ENCODE measurements at regions not wholly inside any gene's neighbourhood (a gene's known extent, or its start where the extent isn't known, plus 50 kb on each side); places are given as distances from the start of the nearest gene placed in this dataset.

DNA sequence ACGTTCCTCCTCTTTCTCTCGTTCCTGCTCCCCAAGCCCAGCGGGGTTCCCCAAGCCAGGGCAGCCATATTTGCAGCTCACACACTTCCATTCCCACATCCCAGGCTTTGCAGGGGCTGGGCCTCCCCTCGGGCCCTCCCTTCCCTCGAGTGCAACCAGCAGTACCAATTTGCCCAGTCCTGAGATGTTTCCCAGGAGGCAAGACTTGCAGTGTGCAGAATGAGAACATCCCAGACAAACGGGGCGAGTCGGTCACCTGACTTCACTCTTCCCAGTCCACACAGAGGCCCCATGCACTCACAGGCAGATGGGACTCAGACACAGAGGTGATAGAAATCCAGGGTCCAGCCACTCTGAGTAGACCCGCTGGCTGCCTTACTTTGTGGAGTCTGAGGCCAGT, 56.2 kb upstream of the SLC6A6 start:
- H3K79me2 ChIP-seq (ENCODE audit: low read depth): no peaks in the 10 kb centered on the region
- Mint-ChIP-seq H3K4me1 (peaks cover 27% of the 10 kb centered on the region), H3K4me3 (no peak overlapping the region), H3K27me3 (ENCODE audit: insufficient read depth, low read depth) (peaks cover 2% of the 10 kb centered on the region), H3K9me3 (no peaks in the 10 kb centered on the region), H3K27ac (no peak overlapping the region), H3K36me3 (no peaks in the 10 kb centered on the region)
- H3K9me3 ChIP-seq (ENCODE audit: low read depth): no peaks in the 10 kb centered on the region
- TF ChIP-seq EZH2phosphoT487 (IDR thresholded peaks at IDR 0.05): no peak
- H3K36me3 ChIP-seq: no peaks in the 10 kb centered on the region
- peaks cover 3% of the 10 kb centered on the region for H3K27me3 ChIP-seq
- no peak overlapping the region for H3K4me2 ChIP-seq
- H2AFZ ChIP-seq (replicated peaks): peak overlapping the region; percentile 44
- H3K4me1 ChIP-seq: peaks cover 33% of the 10 kb centered on the region
- H3F3A ChIP-seq (ENCODE audit: low read depth): peaks cover 6% of the 10 kb centered on the region
- no peak for DNase-seq (ENCODE audit: low spot score)
- H4K20me1 ChIP-seq (ENCODE audit: low read depth): no peaks in the 10 kb centered on the region
- no peak overlapping the region for H3K27ac ChIP-seq
- no peak overlapping the region for H3K4me3 ChIP-seq
- no peak overlapping the region for H3K9ac ChIP-seq

DNA sequence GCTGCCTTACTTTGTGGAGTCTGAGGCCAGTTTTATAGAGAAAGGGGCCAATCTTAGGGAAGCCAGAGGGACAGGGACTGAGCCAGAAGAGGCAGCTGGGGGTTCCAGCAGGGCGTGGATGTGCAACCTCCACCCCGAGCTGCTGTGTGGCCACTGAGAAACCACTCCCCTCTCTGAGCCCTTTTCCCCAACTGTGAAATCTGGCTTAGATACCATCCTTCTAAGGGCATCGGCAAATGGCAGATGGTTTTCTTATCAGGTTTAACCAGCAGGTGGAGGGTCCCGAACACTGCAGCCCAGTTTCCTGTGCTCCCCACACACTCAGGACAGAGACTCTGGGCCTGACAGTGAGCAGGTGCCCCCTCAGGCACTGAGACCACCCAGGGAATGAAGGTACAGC, 55.8 kb upstream of the SLC6A6 start:
- H3K4me3 Mint-ChIP-seq: no peak overlapping the region
- Histone ChIP-seq H3K4me2 (no peak overlapping the region), H3K79me2 (ENCODE audit: low read depth) (no peaks in the 10 kb centered on the region), H3K27me3 (peaks cover 3% of the 10 kb centered on the region), H3K9ac (no peak overlapping the region), H3K4me1 (peaks cover 33% of the 10 kb centered on the region), H3F3A (ENCODE audit: low read depth) (peaks cover 6% of the 10 kb centered on the region), H3K9me3 (ENCODE audit: low read depth) (no peaks in the 10 kb centered on the region), H4K20me1 (ENCODE audit: low read depth) (no peaks in the 10 kb centered on the region), H3K27ac (no peak overlapping the region), H3K36me3 (no peaks in the 10 kb centered on the region), H3K4me3 (no peak overlapping the region), H2AFZ (replicated peaks) (no peak overlapping the region)
- H3K36me3 Mint-ChIP-seq: no peaks in the 10 kb centered on the region
- H3K9me3 Mint-ChIP-seq: no peaks in the 10 kb centered on the region
- H3K27ac Mint-ChIP-seq: no peak overlapping the region
- DNase-seq (ENCODE audit: low spot score): no peak
- H3K27me3 Mint-ChIP-seq (ENCODE audit: insufficient read depth, low read depth): peaks cover 2% of the 10 kb centered on the region
- TF ChIP-seq, protein P1, sequence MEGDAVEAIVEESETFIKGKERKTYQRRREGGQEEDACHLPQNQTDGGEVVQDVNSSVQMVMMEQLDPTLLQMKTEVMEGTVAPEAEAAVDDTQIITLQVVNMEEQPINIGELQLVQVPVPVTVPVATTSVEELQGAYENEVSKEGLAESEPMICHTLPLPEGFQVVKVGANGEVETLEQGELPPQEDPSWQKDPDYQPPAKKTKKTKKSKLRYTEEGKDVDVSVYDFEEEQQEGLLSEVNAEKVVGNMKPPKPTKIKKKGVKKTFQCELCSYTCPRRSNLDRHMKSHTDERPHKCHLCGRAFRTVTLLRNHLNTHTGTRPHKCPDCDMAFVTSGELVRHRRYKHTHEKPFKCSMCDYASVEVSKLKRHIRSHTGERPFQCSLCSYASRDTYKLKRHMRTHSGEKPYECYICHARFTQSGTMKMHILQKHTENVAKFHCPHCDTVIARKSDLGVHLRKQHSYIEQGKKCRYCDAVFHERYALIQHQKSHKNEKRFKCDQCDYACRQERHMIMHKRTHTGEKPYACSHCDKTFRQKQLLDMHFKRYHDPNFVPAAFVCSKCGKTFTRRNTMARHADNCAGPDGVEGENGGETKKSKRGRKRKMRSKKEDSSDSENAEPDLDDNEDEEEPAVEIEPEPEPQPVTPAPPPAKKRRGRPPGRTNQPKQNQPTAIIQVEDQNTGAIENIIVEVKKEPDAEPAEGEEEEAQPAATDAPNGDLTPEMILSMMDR (IDR thresholded peaks at IDR 0.05): no peak
- TF ChIP-seq EZH2phosphoT487 (IDR thresholded peaks at IDR 0.05) (no peak), EZH2 (IDR thresholded peaks at IDR 0.05) (no peak)
- peaks cover 32% of the 10 kb centered on the region for H3K4me1 Mint-ChIP-seq

DNA sequence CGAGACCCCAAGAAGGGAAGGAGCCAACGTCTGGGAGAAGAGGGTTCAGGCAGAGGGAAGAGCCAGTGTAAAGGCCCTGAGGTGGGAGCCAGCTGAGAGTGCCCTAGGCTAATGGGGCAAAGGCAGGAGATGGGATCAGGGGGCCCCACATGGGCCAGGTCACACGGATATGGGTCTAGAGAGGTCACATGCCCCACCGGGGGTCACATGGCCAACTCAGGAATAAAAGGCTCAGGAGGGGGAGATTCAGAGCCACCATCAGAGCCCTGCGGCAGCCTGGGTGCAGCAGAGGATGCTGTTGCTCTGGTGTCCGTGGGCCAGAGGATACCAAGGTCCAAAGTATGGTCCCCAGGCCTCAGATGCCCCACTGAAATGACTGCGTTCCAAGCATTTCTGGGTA, 55.3 kb upstream of the SLC6A6 start:
- H3K9me3 Mint-ChIP-seq: no peaks in the 10 kb centered on the region
- no peak overlapping the region for H3K9ac ChIP-seq
- no peak overlapping the region for H2AFZ ChIP-seq (replicated peaks)
- H3K27ac Mint-ChIP-seq: no peak overlapping the region
- H3K9me3 ChIP-seq (ENCODE audit: low read depth): no peaks in the 10 kb centered on the region
- H3F3A ChIP-seq (ENCODE audit: low read depth): peaks cover 6% of the 10 kb centered on the region
- H3K36me3 ChIP-seq: no peaks in the 10 kb centered on the region
- no peak overlapping the region for H3K4me3 Mint-ChIP-seq
- no peak for DNase-seq (ENCODE audit: low spot score)
- no peak overlapping the region for H3K27ac ChIP-seq
- H4K20me1 ChIP-seq (ENCODE audit: low read depth): no peaks in the 10 kb centered on the region
- TF ChIP-seq, protein P1 (IDR thresholded peaks at IDR 0.05): no peak
- TF ChIP-seq EZH2 (IDR thresholded peaks at IDR 0.05) (no peak), EZH2phosphoT487 (IDR thresholded peaks at IDR 0.05) (no peak)
- peaks cover 32% of the 10 kb centered on the region for H3K4me1 Mint-ChIP-seq
- peaks cover 3% of the 10 kb centered on the region for H3K27me3 ChIP-seq
- H3K4me3 ChIP-seq: no peak overlapping the region
- no peaks in the 10 kb centered on the region for H3K79me2 ChIP-seq (ENCODE audit: low read depth)
- no peak overlapping the region for H3K4me2 ChIP-seq
- peaks cover 4% of the 10 kb centered on the region for H3K27me3 Mint-ChIP-seq (ENCODE audit: insufficient read depth, low read depth)
- H3K4me1 ChIP-seq: peaks cover 33% of the 10 kb centered on the region
- H3K36me3 Mint-ChIP-seq: no peaks in the 10 kb centered on the region

DNA sequence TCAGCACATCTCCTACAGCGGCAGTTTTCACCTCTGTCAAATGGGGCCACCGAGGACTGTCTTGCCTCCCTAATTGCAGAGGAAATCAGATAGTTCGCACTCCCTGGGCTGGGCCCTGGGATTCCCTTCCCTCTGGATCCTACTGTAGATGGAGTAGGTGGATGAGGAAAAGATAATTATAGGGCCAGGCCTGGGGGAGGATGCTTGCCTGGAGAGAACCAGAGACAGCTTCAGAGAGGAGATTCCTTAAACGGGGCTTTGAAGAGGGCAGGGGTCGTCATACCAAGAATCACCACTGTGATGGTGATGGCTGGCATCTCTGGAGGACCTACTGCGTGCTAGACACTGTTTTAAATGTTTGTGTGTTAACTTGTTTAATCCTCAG, 50.8 kb upstream of the SLC6A6 start:
- H3K9me3 Mint-ChIP-seq: no peaks in the 10 kb centered on the region
- peaks cover 19% of the 10 kb centered on the region for H3K4me1 Mint-ChIP-seq
- Histone ChIP-seq H3K79me2 (ENCODE audit: low read depth) (no peaks in the 10 kb centered on the region), H3K36me3 (no peaks in the 10 kb centered on the region), H2AFZ (replicated peaks) (no peak overlapping the region), H4K20me1 (ENCODE audit: low read depth) (no peaks in the 10 kb centered on the region), H3K4me2 (no peak overlapping the region), H3K27me3 (peaks cover 3% of the 10 kb centered on the region), H3F3A (ENCODE audit: low read depth) (no peaks in the 10 kb centered on the region), H3K9me3 (ENCODE audit: low read depth) (no peaks in the 10 kb centered on the region), H3K4me3 (no peak overlapping the region), H3K9ac (no peak overlapping the region), H3K27ac (no peak overlapping the region), H3K4me1 (peaks cover 14% of the 10 kb centered on the region)
- TF ChIP-seq EZH2phosphoT487 (IDR thresholded peaks at IDR 0.05) (no peak), EZH2 (IDR thresholded peaks at IDR 0.05) (no peak)
- TF ChIP-seq, protein P1 (IDR thresholded peaks at IDR 0.05): no peak
- DNase-seq (ENCODE audit: low spot score): no peak
- H3K36me3 Mint-ChIP-seq: no peaks in the 10 kb centered on the region
- H3K4me3 Mint-ChIP-seq: no peak overlapping the region
- H3K27me3 Mint-ChIP-seq (ENCODE audit: insufficient read depth, low read depth): peaks cover 2% of the 10 kb centered on the region
- H3K27ac Mint-ChIP-seq: no peak overlapping the region
